ENCODE measurements at regions not wholly inside any gene's neighbourhood (a gene's known extent, or its start where the extent isn't known, plus 50 kb on each side); places are given as distances from the start of the nearest gene placed in this dataset.
"Not testable (repeated sequence)": the region's sequence is repeated elsewhere in the genome, so short reads cannot be mapped to it uniquely, and the experiment has no call there.

DNA sequence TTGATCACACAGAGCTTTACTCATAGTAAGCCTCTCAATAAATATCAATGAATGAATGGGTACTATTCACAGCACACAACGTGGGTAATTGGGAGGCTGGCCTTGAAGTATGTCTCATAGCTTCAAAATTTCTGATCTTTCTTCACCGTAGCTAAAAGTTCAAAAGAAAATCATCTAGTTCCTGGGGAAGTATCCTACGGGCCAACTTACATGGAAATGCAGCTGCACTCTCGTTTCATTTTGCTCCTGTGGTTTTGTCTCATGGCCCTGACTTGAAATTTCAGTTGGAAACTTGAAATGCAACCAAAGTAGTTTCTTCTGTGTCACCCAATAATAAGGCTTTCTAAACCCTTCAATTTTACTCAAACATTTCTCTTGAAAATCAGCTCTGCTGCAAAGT, 76.1 kb upstream of the CNIH3 start:
- no peak for DNase-seq

DNA sequence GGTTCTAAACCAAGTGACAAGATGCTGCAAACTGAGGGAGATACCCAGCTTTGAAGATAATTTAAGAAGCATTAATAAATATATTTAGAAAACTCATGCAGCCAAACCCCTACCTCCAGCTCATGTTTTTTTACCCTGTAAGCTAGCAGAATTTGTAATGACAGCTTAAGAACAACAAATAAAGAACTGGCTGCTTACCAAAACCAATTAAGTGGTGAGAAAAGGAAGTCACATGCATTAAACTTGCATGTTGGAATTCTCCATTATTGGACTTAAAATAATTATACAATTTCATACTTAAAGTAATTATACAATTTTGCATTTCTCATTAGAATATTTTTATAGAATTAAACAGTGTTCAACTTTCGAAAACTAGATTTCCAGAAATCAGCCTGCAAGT, 75.6 kb upstream of the CNIH3 start:
- DNase-seq = peak; percentile 15

DNA sequence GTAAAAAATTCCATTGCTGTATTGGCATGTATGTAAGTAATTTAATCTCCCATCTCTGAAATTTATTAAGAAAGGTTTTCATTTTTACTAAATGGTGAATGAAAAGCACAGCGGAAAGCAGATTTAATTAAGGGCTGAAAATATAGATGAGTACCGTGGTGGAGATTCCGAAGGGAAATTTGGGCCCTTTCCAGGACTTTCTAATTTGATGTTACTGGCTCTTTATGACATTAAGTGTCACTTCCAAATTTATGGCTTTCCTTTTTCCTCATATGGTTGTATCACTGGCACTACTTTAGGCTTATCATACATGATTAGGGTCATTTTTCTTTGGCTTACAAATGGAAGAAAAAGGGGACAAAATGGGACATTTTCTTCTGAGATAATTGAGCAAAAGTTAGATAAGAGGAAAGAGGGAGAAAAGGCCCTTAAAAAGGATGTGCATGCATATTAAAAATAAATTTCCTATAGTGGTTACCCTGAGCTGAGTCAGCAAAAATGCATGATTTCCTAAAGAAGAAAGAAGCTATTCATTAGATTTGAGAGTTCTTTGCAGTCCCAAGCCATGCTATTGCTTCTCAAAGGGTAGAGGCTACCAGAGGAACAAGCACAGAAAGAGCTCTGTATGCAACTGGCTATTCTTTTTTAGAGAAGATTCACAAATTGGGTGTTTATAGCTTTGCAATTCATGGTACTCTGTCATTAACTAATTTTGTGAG, 74.9 kb upstream of the CNIH3 start:
- DNase-seq = no peak

DNA sequence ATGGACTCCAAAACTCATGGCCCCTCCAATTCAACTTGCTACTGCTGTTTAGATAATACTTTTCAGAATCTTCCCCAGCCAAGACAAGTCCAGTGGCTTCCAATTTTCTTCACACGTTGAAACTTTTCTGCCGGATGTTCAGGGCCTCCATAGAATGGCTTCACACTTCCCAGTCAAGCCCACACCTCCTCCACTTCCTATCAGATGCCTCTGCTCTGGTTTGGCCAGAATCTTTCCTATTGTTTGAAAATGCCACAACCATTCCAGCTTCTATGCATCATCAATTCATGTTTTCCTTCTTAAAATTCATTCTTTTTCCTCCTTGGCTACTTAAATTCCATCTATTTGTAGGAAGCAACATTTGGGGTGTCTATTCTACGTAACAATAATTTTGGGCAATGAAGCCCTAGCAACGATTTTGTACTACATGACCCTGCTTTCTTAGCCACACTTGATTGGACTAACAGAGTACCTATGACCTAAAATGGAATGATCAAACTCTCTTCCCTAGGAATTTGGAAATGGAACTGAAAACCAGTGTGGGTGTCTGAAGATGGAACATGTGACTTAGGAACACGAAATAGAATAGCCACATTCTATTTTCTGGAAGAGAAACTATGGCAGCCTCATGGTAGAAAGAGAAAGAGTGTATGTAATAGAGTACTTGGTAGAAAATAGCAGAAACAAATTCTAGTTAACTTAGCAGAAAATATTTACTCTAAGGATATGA, 74.1 kb upstream of the CNIH3 start:
- no peak for DNase-seq

DNA sequence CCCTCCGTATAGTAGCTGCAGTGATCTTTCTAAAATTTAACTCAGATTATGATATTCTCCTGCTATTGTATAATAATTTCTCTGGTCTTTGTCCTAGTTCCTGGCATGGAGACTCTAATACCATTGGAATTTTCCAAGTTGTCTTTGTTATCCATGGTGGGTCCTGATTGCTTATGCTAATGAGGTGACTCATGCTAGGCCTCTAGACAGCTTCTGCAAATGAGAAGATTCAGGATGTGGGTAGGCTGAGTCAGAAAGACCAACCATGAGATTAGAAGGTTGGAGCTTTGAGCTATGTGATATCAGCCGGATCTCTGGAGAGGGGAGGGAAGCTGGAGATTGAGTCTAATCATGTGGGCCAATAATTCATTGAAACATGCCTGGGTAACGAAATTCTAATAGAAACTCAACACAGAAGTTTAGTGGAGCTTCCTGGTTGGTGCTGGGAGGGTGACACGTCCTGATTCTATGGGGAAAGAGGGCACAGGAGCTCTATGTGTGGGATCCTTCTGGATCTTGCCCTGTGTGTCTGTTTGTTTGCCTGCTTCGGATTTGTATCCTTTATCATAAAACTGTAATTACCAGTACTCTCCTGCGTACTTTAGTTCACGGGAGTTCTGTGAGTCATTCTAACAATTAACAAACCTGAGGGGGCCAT, 73.2 kb upstream of the CNIH3 start:
- peak; percentile 28 for DNase-seq

DNA sequence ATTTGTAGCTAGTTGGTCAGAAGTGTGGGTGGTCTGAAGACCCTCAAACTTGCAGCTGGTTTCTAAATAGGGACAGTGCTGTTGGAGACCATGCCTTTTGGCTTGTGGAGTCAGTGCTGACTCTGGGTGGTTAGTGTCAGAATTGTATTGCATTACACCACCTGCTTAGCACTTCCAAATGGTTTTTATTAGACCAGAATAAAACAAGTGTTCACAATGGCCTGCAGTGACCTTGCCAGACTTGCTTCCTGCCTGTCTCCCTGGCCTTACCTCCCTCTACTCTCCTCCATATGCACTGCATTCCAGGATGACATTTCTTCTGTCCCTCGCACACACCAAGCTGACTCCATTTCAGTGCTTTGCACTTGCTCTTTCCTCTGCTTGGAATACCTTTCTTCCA, 72.7 kb upstream of the CNIH3 start:
- no peak for DNase-seq

DNA sequence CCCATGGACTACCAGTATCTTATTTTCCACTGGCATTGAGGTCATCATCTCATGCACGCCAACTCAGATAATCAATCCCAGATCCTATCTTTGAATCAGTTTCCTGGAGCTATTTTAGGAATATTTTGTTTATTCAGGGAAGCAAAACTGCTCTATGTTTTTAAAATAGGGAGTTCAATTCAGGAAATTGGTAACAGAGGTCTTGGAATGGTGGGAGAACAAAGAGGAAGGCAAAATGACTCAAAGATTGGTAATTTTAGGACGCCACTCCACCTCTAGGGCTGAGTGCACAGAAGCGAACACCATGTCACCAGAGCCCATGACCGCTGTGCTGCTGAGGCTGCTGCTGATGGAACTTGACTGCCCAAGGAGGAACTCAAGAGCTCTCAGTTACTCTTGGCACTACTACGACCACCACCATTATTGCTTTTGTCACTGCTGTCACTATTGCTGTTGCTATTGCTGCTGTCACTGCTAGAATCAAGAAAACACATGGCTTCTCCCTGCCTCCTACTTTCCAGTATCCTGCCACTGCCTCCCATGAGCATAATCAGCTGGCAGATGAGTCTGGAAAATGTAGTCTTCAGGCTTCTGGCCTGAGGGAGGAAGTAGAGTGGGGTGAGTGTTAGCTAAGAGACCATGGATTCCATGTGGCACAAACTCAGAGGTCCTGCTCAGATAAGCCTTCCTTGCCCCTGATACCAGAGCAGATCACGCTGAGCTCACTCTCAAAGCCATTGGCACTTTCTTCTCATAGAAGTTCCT, 71.6 kb upstream of the CNIH3 start:
- DNase-seq = no peak

DNA sequence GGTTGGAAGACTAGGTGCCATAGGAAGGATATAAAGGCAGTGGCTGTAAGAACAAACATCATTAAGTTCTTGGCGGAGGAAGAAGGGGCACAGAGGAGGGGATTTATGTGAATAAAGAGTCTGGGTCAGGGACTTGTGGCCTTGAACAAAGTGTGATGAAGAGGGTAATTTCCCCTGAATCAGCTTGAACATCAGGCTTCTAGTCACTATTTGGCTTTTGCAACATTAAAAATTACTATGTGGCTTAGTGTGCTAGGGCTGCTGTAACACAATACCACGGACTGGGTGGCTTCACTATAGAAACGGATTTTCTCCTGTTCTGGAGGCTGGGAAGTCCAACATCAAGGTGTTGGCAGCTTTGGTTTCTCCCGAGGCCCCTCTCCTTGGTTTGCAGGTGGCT, 70.5 kb upstream of the CNIH3 start:
- DNase-seq = no peak

DNA sequence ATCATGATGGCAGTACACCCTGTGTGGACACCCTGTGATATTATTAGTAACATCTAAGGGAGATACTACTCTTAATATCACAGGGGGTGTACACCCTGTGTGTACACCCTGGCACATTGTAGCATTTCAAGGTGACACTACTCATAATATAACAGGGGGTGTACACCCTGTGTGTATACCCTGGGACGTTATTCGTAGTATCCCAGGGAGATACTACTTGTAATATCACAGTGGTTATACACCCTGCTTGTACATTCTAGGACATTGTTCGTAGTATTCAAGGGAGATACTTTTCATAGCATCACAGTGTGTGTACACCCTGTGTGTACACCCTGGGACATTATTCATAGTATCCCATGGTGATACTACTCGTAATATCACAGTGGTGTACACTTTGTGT, 67.4 kb upstream of the CNIH3 start:
- no peak for DNase-seq

DNA sequence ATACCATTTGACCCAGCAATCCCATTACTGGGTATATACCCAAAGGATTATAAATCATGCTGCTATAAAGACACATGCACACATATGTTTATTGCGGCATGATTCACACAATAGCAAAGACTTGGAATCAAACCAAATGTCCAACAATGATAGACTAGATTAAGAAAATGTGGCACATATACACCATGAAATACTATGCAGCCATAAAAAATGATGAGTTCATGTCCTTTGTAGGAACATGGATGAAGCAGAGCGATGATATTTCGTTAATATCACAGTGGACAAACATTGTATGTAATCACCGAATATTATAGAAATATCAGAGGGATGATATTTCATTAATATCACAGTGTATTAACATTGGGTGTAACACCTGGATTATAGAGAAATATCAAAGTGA, 64.9 kb upstream of the CNIH3 start:
- DNase-seq = not testable (repeated sequence)

DNA sequence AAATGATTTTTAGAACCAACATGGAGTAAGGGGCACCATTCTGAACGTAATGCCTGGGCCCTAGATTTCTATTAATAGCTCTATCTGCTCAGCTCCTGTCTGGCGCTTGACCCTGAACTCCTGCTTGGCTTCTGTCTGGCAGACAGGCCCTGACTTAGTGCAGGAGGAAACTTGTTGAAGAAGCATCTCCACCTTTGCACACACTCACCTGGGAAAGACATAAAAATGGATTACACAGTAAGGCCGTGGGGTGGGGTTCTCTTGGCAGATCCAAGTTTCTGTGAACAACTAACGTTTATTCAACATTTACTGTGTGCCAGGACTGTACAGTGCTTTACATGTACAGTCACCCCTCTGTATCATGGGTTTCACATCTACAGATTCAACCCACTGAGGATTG, 62.1 kb upstream of the CNIH3 start:
- no peak for DNase-seq

DNA sequence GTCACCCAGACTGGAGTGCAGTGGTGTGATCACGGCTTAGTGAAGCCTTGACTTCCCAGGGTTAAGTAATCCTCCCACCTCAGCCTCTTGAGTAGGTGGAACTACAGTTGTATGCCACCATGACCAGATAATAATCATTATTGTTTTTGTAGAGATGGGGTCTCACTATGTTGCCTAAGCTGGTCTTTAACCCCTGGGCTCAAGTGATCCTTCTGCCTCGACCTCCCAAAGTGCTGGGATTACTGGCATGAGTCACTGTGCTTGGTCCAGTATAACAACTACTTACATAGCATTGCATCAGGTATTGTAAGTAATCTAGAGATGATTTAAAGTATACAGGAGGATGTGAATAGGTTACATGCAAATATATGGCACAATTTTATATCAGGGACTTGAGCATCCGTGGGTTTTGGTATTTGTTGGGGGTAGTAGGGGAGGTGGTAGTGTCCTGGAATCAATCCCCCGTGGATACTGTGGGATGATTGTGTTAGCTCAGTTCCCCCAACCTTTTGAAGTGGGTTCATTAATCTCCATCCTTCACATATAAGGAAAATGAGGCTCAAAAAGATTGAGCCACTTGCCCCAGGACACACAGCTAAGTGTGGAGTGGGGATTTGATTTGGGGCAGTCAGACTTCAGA, 61.4 kb upstream of the CNIH3 start:
- no peak for DNase-seq

DNA sequence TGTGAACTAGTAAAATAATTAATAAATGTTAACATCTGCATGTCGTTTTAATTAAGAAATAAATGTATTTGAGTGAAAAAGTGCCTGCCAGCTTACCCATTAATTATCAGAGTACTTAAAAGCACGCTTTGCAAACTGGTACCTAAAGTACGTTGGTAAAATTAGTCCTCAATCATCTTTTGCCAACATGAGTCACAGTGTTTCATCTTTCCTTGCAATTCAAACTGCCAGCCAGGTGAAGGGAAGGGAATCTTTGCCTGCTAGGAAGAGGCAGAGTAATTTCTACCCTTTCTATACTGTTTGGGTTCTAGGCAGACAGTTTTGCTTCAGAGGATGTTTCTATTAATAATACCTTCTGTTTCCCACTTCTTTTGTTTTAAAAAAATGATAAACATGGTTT, 57.2 kb upstream of the CNIH3 start:
- no peak for DNase-seq

DNA sequence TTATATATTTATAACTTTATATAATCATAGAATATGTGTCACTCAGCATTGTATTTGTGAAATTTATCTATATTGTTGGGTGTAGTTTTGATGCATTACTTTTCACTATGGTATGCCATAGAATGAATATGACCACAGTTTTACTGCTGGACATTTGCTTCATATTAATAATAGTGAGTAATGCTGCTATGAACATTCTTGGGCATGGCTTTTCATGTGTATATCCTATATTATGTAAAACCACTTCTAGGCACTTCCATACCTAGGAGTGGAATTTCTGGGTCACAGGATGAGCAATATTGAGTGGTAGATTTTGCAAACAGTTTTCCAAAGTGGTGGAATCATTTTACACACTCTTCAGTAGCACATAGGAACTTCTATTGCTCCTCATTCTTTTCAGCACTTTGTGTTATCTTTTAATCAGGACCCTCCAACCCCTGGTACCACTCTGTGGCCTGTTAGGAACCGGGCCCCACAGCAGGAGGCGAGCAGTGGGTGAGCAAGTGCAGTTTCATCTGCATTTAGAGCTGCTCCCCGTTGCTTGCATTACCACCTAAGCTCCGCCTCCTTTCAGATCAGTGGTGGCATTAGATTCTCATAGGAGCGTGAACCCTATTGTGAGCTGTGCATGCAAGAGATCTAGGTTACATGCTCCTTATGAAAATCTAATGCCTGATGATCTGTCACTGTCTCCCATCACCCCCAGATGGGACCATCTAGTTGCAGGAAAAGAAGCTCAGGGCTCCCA, 56.0 kb upstream of the CNIH3 start:
- DNase-seq = no peak

DNA sequence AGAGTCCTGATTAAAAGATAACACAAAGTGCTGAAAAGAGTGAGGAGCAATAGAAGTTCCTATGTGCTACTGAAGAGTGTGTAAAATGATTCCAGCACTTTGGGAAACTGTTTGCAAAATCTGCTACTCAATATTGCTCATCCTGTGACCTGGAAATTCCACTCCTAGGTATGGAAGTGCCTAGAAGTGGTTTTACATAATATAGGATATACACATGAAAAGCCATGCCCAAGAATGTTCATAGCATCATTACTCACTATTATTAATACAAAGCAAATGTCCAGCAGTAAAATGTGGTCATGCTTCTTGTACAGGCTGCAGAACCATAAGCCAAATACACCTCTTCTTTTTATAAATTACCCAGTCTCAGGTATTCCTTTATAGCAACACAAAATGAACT, 53.2 kb upstream of the CNIH3 start:
- not testable (repeated sequence) for DNase-seq

DNA sequence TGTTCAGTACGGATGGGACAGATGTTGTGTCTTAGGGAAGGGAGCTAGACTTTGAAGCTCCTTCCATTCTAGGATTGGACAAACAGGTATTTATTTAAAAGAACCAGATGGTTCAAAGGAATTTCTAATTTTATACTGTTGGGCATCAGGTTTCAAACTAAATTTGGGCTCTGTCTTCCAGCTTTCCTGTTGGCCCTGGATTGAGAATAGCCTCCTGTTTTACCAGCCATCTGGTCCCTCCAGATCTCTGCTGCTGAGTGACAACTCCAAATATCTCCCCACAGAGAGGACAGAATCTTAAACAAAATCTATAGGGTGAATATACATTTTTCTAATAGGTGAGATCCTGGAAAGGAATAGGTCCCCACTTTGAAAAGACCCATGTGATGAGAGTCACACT, 52.5 kb upstream of the CNIH3 start:
- DNase-seq = peak; percentile 97

DNA sequence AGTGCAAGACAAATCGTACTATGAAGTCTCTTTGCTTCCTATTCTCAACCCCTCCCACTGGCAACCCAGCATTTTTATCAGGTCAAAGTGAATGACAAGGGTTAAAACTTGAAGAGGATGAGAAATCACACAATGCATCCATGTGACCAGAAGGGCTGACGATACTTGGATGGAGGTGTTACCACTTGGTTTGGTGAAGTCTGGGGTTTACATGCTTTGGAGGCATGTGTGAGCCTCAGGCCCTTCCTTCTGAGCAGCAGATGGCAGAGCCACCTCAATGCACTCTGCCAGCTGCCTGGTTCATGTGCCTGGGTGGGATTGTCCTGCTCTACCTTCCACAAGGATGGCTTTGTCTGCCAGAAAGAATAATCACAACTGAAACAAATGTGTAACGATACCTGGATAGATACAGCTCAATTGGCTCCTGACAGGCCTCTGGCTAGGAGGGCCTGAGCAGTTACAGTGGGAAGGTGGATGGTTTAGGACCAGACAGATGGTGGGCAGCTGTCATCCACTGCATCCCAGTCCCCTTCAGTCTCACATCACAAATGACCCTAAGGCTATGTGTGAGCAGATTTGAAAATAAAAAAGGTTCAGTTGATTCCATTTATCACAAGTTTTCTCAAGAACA, 51.5 kb upstream of the CNIH3 start:
- peak; percentile 91 for DNase-seq

DNA sequence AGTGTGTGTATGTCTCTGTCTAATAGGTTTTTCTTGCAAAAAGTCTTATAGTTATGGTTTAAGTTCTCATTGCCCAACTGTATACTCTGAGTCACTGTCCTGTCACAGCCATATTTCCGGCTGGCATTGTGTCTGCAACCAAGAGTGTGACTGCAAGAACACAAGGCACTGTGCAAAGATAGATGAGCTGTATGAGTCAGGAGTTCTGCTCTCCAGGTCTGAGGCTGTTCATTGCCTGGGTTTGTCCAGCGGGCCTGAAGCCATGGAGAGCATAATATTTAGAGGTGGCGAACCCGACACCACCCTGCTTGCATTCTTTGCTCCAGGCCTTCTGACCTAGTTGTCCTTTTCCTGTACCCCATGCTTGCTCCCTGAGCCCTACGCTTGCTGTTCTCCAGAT, 50.9 kb upstream of the CNIH3 start:
- peak; percentile 29 for DNase-seq

DNA sequence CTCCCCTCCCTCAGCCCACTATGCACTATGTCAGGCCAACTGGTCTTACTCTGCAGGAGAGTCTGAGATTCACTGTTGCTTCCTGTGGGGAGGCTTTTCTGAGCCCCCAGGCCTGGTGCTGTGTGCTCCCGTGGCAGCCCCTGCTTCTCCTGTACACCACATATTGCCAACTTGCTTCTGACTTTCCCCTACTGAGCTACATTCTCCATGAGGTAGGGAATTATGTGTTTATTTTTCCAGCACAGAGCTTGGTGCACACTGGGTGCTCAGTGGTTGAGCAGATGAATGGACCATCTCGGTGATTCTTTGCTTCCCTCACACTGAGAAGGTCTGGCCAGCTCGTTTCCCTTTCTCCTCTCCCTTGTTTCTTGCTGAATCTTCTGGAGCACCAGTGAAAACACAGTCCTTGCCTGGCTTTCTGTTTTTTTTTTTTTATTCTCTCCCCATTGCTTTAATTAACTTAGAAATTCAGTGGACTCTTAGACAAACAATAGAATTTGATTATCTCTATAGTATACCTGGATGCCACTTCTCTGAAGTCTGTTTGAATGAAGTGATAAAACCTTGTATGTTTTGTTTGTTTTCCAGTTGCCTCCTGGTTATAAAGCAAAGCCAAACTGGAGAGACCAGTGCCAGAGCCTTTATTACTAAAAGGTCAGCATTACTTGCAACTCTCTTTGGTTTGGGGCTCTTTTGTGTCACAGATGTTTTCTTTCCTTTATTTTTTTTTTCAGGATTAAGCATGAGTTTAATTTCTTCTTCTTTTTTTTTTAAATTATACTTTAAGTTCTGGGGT, 50.3 kb upstream of the CNIH3 start:
- no peak for DNase-seq

Measured in DMS 273 treated with DMSO at 0.1 percent for 48 hours (cell line).